Endothelial cell (in vitro differentiated cells): ENCODE measurements at regions not wholly inside any gene's neighbourhood (a gene's known extent, or its start where the extent isn't known, plus 50 kb on each side); places are given as distances from the start of the nearest gene placed in this dataset.
"Not testable (repeated sequence)": the region's sequence is repeated elsewhere in the genome, so short reads cannot be mapped to it uniquely, and the experiment has no call there.

Experiments used
- DNase-seq: peaks from one replicate; pipeline ENCODE4 v3.0.0; 2021; ENCODE audit warnings: low spot score
- H3K27ac Mint-ChIP-seq: one replicate; pipeline ENCODE4 v1.8.0; 2021; ENCODE audit warnings: mixed read lengths, inconsistent platforms; ENCODE audit not compliant: unreplicated experiment
- H3K27me3 Mint-ChIP-seq: one replicate; pipeline ENCODE4 v1.8.0; 2021; ENCODE audit warnings: mild to moderate bottlenecking, moderate library complexity, mixed read lengths, inconsistent platforms; ENCODE audit not compliant: unreplicated experiment
- H3K36me3 Mint-ChIP-seq: one replicate; pipeline ENCODE4 v1.8.0; 2021; ENCODE audit warnings: mild to moderate bottlenecking, low read depth, mixed read lengths, inconsistent platforms; ENCODE audit not compliant: unreplicated experiment
- H3K4me1 Mint-ChIP-seq: one replicate; pipeline ENCODE4 v1.8.0; 2021; ENCODE audit warnings: mild to moderate bottlenecking, mixed read lengths, inconsistent platforms; ENCODE audit not compliant: unreplicated experiment
- H3K4me3 Mint-ChIP-seq: one replicate; pipeline ENCODE4 v1.8.0; 2021; ENCODE audit warnings: mild to moderate bottlenecking, mixed read lengths, inconsistent platforms; ENCODE audit not compliant: unreplicated experiment
- H3K9me3 Mint-ChIP-seq: one replicate; pipeline ENCODE4 v1.8.0; 2021; ENCODE audit warnings: mixed read lengths, inconsistent platforms; ENCODE audit not compliant: unreplicated experiment

DNA sequence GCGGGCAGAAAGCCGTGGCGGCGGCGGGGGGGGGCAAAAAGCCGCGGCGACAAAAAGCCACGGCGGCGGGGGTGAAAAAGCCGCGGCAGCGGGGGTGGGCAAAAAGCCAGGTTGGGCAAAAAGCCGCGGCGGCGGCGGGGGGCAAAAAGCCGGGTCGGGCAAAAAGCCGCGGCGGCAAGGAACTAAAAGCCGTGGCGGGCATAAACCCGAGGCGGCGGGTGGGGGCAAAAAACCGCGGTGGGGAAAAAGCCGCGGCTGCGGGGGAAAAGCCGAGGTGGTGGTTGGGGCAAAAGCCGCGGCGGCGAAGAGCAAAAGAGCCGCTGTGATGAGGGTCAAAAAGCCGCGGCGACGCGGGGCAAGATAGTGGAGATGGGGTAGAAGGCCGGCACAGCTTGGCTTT is 1834.2 kb downstream of the FOXD4L5 start:
- not testable (repeated sequence) for H3K4me3 Mint-ChIP-seq, DNase-seq, H3K36me3 Mint-ChIP-seq, H3K4me1 Mint-ChIP-seq, H3K9me3 Mint-ChIP-seq, H3K27ac Mint-ChIP-seq, H3K27me3 Mint-ChIP-seq

DNA sequence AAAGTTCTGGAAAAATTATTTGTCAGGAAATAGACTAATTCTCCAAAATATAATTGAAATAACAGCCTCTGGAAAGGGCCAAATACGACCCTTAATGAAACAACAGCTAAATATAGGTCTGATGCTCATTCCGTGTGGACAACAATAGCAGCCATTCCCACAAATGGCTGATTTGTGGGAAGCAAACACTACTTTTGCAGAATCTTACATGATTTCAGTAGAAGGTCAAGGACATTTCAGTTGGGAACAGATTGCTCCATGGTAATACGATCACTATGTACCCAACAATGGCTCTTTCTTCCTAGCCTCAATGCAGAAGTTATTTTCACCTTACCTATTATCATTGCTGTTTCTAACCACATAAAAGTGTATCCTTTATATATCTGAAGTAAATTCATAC is 1859.9 kb downstream of the FOXD4L5 start:
- not testable (repeated sequence) for H3K4me3 Mint-ChIP-seq, H3K27ac Mint-ChIP-seq, H3K9me3 Mint-ChIP-seq, DNase-seq, H3K4me1 Mint-ChIP-seq, H3K27me3 Mint-ChIP-seq, H3K36me3 Mint-ChIP-seq

DNA sequence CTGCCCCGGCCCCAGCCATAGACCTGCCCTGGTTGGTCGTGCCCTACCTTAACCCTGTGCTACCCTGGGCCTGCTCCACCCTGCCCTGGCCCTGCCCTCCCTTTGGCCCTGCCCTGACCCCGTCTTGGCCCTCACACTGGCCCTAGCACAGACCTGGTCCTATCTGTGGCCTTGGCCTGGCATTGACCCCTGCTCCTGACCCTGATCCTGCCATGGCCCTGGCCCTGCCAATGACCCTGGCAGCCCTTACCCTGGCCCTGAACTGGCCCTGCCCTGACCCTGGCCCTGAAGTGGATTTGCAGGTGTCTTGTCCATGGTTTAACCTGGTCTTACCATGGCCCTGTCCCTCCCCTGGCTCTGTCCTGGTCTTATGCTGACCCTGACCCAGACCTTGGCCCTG is 1894.1 kb downstream of the FOXD4L5 start:
- H3K36me3 Mint-ChIP-seq, DNase-seq, H3K4me3 Mint-ChIP-seq, H3K9me3 Mint-ChIP-seq, H3K27me3 Mint-ChIP-seq, H3K27ac Mint-ChIP-seq, H3K4me1 Mint-ChIP-seq: not testable (repeated sequence)

DNA sequence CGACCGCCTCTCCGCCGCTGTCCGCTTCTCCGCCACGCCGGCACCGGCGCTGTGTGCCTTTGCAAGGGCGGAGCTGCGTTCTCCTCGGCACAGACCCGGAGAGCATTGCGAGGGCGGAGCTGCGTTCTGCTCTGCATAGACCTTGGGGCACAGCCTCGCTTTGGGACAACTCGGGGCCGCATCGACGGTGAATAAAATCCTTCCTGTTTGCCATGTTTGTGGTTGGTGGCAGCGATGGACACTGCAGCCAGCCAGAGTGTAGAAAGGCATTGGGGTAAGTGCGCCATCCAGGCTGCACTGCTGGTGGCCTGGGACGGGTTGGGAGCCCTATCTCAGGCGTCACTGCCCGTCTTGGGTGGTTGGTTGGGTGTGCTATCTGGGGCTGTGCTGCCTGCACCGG is 1899.5 kb downstream of the FOXD4L5 start:
- DNase-seq = peak; percentile 5
- H3K4me3 Mint-ChIP-seq = peak overlapping the region; percentile 94
- not testable (repeated sequence) for H3K27me3 Mint-ChIP-seq, H3K27ac Mint-ChIP-seq, H3K36me3 Mint-ChIP-seq, H3K9me3 Mint-ChIP-seq, H3K4me1 Mint-ChIP-seq

DNA sequence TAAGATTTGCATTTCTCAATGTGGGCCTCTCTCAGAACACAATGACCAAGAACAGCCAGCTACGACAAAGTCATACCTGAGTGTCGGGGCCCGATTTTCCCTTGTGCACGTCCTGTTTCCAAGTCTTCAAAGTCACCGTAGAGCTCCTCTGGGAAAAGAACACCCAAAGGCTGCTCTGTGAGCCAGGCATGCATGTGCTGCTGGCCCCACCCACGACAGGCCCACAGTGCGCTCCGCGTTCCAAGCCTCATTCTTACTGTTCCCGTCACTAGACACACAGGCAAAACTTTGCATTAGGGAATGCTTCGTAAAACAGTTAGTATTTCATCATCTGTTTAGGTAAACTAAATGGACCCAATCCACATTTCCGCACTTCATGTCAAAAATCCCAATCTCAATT is 1905.1 kb downstream of the FOXD4L5 start:
- H3K9me3 Mint-ChIP-seq, H3K27me3 Mint-ChIP-seq, H3K36me3 Mint-ChIP-seq, DNase-seq, H3K4me1 Mint-ChIP-seq, H3K4me3 Mint-ChIP-seq: not testable (repeated sequence)
- H3K27ac Mint-ChIP-seq = peak overlapping the region; percentile 20

DNA sequence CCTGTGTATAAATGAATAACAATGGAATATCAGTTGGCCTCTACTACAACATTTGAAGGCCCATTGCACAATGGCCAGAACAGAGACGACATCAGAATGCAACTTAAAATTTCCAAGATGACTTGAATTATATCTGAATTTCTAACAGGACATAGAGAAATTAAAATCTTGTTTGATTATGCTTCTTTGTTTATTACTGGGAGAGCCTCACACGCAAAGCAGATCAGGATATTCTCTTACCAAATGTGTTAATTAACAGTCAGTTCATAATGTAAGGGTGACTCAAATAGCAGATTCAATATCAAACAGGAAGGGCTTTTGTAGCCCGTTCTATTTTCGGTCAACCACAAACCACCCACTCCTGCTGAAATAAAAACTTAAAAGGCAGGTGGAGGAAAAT is 1930.8 kb downstream of the FOXD4L5 start:
- not testable (repeated sequence) for H3K4me3 Mint-ChIP-seq, DNase-seq, H3K36me3 Mint-ChIP-seq, H3K4me1 Mint-ChIP-seq, H3K27me3 Mint-ChIP-seq, H3K27ac Mint-ChIP-seq, H3K9me3 Mint-ChIP-seq

DNA sequence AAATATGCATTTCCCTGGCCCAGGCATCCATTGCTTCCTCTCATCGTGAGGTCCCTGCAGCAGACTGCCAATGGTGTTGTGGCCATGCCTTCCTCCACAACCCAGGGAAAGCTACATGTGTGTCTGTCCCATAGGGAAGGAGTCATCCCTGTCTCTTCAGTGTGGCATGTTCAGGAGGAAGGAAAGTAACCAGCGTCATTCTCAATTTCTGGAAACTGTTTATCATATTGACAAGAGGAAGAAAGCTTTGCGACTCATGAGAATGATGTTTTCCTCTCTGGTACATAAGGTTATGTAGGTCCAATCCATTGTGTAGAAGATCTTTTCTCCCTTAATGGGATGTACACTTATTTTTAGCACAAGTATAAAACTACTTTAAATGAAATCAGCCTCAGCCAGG is 1937.7 kb downstream of the FOXD4L5 start:
- Mint-ChIP-seq H3K27ac (peak overlapping the region; percentile 91), H3K4me1 (peaks cover 12% of the 10 kb centered on the region)
- H3K9me3 Mint-ChIP-seq, DNase-seq, H3K27me3 Mint-ChIP-seq, H3K36me3 Mint-ChIP-seq, H3K4me3 Mint-ChIP-seq: not testable (repeated sequence)

DNA sequence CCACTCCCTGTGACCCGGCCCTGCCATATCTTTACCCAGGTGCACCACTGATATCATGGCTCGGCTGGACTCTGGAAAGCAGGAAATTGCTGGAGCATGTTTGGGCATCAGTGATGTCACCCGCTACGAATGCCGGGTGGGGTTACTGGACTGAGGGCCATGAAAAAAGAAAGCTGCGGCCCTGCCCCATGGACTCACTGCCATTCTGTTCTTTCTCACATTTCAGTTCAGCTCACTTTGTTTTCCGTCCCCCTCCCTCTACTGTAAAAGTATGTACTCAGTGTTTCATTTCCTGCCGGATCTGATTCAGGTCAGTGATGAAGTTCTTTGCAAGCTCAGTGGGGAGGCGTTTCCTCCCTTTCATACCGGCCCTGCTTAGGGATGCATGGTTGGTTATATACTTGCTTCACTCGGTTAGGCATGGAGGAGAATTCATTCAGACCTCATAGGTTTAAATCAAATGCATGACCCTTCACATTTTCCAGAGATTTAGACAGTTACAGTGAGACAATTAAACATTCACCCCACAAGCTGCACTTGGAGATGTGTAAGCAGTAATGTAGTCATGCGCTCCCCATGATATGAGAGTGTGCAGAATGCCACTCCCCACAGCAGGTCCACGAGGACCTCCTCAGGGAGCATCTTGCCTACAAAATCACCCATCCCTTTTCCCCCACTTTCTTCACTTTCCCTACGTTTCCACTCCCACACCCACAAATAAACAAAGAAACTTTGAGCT is 1938.5 kb downstream of the FOXD4L5 start:
- not testable (repeated sequence) for H3K27me3 Mint-ChIP-seq, H3K9me3 Mint-ChIP-seq, H3K4me3 Mint-ChIP-seq, H3K36me3 Mint-ChIP-seq
- H3K27ac Mint-ChIP-seq = peak overlapping the region; percentile 99
- peak; percentile 47 for DNase-seq
- peaks cover 12% of the 10 kb centered on the region for H3K4me1 Mint-ChIP-seq

DNA sequence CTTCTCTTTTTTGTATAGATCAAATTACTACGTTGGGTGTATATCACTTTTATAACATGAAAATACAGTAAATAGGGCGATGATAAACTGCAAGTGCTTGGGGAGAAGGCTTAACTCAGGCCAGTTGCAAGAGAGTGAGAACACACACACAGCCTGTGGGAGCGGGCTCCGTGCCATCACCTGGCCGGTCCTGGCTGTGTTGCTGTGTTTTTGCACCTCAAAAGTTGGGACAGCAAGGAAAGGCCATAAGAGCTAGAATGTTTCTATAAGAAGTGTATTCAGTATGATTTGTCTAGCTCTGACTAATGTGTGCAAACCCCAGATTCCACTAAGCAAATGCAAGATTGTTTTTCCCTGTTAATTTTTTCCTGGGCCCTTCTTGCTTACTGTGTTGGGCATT is 1940.6 kb downstream of the FOXD4L5 start:
- not testable (repeated sequence) for H3K4me3 Mint-ChIP-seq, H3K9me3 Mint-ChIP-seq, H3K27ac Mint-ChIP-seq, H3K27me3 Mint-ChIP-seq, H3K36me3 Mint-ChIP-seq, DNase-seq
- H3K4me1 Mint-ChIP-seq = peaks cover 12% of the 10 kb centered on the region

DNA sequence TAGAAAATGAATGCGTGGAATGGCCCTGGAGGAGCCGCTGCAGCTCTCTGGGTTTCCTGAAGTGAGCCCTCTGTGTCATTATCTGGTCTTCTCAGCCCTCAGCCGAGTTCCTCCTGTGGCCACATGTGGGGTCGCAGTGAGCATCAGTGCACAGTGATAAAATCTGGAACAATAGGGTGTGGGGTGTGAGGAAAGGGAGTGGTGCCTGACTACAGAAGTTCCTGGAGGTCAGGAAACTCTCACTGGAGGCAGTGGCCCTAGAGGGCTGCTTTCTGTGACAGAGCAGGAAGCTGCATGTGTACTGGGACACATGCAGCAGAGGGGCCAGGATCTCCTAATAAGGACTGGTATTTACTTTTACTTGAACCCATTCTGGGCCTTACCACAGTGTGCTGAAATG is 1942.5 kb downstream of the FOXD4L5 start:
- Mint-ChIP-seq H3K27ac (peak overlapping the region; percentile 52), H3K4me1 (peaks cover 14% of the 10 kb centered on the region)
- not testable (repeated sequence) for H3K36me3 Mint-ChIP-seq, H3K9me3 Mint-ChIP-seq, H3K4me3 Mint-ChIP-seq, H3K27me3 Mint-ChIP-seq
- DNase-seq = peak; percentile 55

DNA sequence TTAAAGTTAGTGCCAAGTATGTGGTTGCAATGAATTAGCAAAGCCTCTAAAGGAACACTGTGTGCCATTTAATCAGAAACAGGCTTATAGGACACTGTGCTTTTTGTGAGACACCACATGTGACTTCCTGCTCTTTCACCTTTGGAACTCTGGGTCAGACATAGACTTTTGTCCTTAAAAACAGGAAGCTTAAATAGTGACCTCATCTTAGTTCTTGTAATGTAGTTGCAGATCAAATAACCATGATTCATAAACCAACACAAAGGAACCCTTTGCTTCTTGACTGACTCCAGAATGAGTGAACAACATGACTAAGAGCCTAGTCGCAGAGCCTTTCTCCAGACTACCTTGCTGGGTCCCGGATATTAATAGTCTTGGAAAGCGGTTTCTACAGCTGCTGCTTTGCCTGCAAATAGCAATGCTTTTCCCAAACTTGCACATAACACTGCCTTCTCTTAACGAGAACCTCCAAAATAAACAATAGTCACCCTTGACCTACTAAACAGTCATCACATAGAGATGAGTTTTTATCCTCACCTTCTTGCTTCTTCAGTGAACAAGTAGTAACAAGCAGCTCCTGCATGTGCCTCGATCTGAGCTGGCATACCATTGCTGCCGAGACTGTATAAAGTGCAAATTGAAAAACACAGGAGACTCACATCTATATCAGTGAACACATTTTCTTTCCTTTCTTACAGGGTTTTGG is 1947.0 kb downstream of the FOXD4L5 start:
- not testable (repeated sequence) for H3K27me3 Mint-ChIP-seq, H3K9me3 Mint-ChIP-seq, H3K4me1 Mint-ChIP-seq, DNase-seq, H3K4me3 Mint-ChIP-seq, H3K36me3 Mint-ChIP-seq
- peak overlapping the region; percentile 89 for H3K27ac Mint-ChIP-seq

DNA sequence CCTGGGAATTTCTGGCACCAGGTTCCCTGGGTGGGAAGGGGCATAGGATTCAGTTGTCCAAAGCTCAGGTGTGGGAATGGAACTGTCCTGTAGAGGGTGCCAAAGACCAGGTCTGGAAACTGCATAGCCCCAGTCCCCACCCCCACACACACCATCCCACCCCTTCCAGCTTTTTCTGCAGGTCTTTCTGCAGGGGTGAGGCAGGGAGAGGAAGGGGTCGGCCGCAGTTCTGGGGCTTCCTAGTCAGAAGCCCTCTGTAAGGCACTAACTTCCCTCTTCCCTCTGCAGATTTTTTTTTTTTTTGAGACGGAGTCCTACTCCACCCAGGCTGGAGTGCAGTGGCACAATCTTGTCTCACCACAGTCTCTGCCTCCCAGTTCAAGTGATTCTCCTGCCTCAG is 1949.7 kb downstream of the FOXD4L5 start:
- H3K9me3 Mint-ChIP-seq, H3K4me1 Mint-ChIP-seq, DNase-seq, H3K36me3 Mint-ChIP-seq, H3K27ac Mint-ChIP-seq, H3K4me3 Mint-ChIP-seq, H3K27me3 Mint-ChIP-seq: not testable (repeated sequence)
